CD4-positive, CD25-positive, alpha-beta regulatory T cell (primary cell): ENCODE measurements at regions not wholly inside any gene's neighbourhood (a gene's known extent, or its start where the extent isn't known, plus 50 kb on each side); places are given as distances from the start of the nearest gene placed in this dataset.

Experiments used
- ATAC-seq, 2 donors: fragments of 150-1000 bp; cut with Tn5 transposase; one replicate each; pipeline ENCODE4 v1.10.0; 2021; ENCODE audit warnings: low read depth in 2 of 2, moderate number of reproducible peaks in 2 of 2, moderate library complexity in 1 of 2
- DNase-seq, 3 donors: peaks; one replicate each; pipeline versions ENCODE4 v3.0.0 to v3.0.0-alpha.2; 2012 to 2022; ENCODE audit warnings: mixed read lengths in 1 of 3
- H3K27ac ChIP-seq: one replicate; pipeline ENCODE4 v1.7.0; 2013; ENCODE audit warnings: mild to moderate bottlenecking, low read length; ENCODE audit not compliant: insufficient read depth, poor library complexity, severe bottlenecking
- H3K27me3 ChIP-seq: one replicate; pipeline ENCODE4 v1.7.0; 2013; ENCODE audit warnings: low read length; ENCODE audit not compliant: control insufficient read depth, insufficient read depth
- H3K36me3 ChIP-seq: one replicate; pipeline ENCODE4 v1.7.0; 2013; ENCODE audit warnings: mild to moderate bottlenecking, low read length, moderate library complexity; ENCODE audit not compliant: control insufficient read depth, insufficient read depth
- H3K4me1 ChIP-seq: 2 replicates; pipeline ENCODE4 v1.7.0; 2013; ENCODE audit warnings: mild to moderate bottlenecking, low read length; ENCODE audit not compliant: insufficient read depth, control insufficient read depth, poor library complexity, severe bottlenecking
- H3K4me3 ChIP-seq: one replicate; pipeline ENCODE4 v1.7.0; 2013; ENCODE audit warnings: low read depth, mild to moderate bottlenecking, low read length, moderate library complexity
- H3K9me3 ChIP-seq, 2 experiments: 1 replicate in 1 of 2; 2 replicates in 1 of 2; pipeline ENCODE4 v1.7.0; 2013; ENCODE audit warnings: low read length in 2 of 2, mild to moderate bottlenecking in 1 of 2, moderate library complexity in 1 of 2; ENCODE audit not compliant: control insufficient read depth in 2 of 2
- H3K27ac Mint-ChIP-seq, 3 donors: one replicate each; pipeline ENCODE4 v1.8.0; 2020 to 2022; ENCODE audit warnings: mild to moderate bottlenecking in 3 of 3, mixed read lengths in 3 of 3, moderate library complexity in 2 of 3
- H3K27me3 Mint-ChIP-seq: one replicate; pipeline ENCODE4 v1.8.0; 2022; ENCODE audit warnings: mild to moderate bottlenecking, mixed read lengths
- H3K36me3 Mint-ChIP-seq: one replicate; pipeline ENCODE4 v1.8.0; 2020; ENCODE audit warnings: mixed read lengths
- H3K4me1 Mint-ChIP-seq, 4 donors: one replicate each; pipeline ENCODE4 v1.8.0; 2020 to 2022; ENCODE audit warnings: mixed read lengths in 4 of 4, mild to moderate bottlenecking in 1 of 4
- H3K4me3 Mint-ChIP-seq, 4 donors: one replicate each; pipeline ENCODE4 v1.8.0; 2020 to 2022; ENCODE audit warnings: mild to moderate bottlenecking in 4 of 4, mixed read lengths in 4 of 4, moderate library complexity in 3 of 4
- H3K9me3 Mint-ChIP-seq, 7 donors: one replicate each; pipeline ENCODE4 v1.8.0; 2020 to 2022; ENCODE audit warnings: mixed read lengths in 7 of 7, mild to moderate bottlenecking in 3 of 7, moderate library complexity in 2 of 7

DNA sequence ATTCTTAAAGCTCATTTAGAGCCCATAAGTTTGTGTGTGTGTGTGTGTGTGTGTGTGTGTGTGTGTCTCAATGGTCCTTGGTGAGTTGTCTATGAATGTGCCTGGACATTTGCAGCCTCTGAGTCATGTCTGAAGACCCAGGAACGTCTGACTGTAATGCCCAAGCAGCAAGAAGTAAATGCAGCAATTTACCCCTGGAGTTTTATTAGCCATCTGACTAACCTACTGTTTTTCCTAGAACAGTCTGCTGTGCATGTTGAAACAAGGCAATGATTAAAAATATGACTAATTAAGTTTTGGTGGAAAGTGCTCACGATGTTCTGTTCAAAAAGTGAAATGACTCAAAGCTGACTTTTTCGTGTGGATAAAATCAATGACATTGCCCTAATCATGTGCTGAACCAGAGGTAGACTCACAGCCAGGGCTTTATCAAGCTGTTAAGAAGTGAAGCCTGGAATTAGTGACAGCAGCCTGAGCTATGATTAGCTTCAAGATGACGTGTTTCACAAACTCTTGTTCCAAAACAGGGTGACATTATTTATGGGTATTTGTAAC is 201.6 kb downstream of the CPE start:
- peaks cover 0 to 3% (median 0%) of the 10 kb centered on the region in 7 donors for H3K9me3 Mint-ChIP-seq
- H3K36me3 Mint-ChIP-seq = no peaks in the 10 kb centered on the region
- no peak overlapping the region for H3K27ac Mint-ChIP-seq

DNA sequence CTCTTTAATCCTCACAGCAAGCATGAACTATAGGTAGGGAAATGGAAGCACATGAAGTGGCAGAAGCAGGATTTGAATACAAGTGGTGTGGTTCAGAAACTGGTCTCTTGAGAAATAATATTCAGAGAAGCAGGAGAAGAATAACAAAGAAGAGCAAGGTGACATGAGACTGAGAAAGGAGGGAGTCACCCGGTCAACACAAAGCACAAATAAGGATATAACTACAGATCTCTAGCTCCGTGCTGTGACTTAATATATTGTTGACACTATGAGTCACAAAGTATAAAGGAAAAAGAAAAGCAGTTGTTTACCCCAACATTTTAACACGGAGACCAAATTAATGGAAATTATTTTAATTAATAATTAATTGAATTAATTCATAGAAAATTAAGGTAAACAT is 204.5 kb downstream of the CPE start:
- Mint-ChIP-seq H3K9me3 (peaks cover 0 to 5% (median 1%) of the 10 kb centered on the region in 7 donors), H3K27ac (no peak overlapping the region), H3K27me3 (no peaks in the 10 kb centered on the region), H3K36me3 (no peaks in the 10 kb centered on the region), H3K4me1 (no peaks in the 10 kb centered on the region), H3K4me3 (no peak overlapping the region)
- Histone ChIP-seq H3K27ac (no peak overlapping the region), H3K4me1 (no peaks in the 10 kb centered on the region), H3K9me3 (no peaks in the 10 kb centered on the region), H3K4me3 (no peak overlapping the region), H3K36me3 (no peaks in the 10 kb centered on the region), H3K27me3 (no peaks in the 10 kb centered on the region)
- no peak for ATAC-seq
- no peak for DNase-seq

More for the DNA sequence above, 201.6 kb downstream of the CPE start:
- Mint-ChIP-seq H3K4me1 (peaks cover 0 to 7% (median 3%) of the 10 kb centered on the region in 4 donors), H3K4me3 (no peak overlapping the region), H3K27me3 (no peaks in the 10 kb centered on the region)
- Histone ChIP-seq H3K27ac (no peak overlapping the region), H3K4me1 (no peaks in the 10 kb centered on the region), H3K4me3 (no peak overlapping the region), H3K27me3 (no peaks in the 10 kb centered on the region), H3K9me3 (no peaks in the 10 kb centered on the region), H3K36me3 (no peaks in the 10 kb centered on the region)
- ATAC-seq (no peak), DNase-seq (no peak)

DNA sequence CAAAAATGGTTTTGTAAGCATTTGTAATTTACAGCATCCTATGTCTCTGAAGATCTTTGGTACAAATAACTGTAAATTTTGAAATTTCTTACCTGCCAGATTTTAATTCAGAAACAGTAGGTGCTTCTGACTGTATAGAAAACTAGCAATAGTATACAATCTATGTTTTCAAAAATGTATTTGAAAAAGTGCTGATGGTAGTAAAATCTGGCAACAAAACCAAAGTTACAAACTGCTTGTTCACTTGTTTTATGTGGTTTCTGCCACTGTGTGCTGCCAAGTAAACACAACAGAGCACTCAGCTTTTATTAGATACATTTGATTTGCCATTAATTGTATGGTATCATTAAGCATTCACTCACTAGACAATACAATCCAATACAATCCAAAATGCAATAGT is 206.1 kb downstream of the CPE start:
- Mint-ChIP-seq H3K4me3 (no peak overlapping the region), H3K27ac (no peak overlapping the region), H3K4me1 (no peaks in the 10 kb centered on the region), H3K27me3 (no peaks in the 10 kb centered on the region), H3K9me3 (peaks cover 0 to 6% (median 1%) of the 10 kb centered on the region in 7 donors), H3K36me3 (no peaks in the 10 kb centered on the region)
- Histone ChIP-seq H3K36me3 (no peaks in the 10 kb centered on the region), H3K9me3 (no peaks in the 10 kb centered on the region), H3K4me1 (no peaks in the 10 kb centered on the region), H3K27ac (no peak overlapping the region), H3K27me3 (no peaks in the 10 kb centered on the region), H3K4me3 (no peak overlapping the region)
- DNase-seq (no peak), ATAC-seq (no peak)

DNA sequence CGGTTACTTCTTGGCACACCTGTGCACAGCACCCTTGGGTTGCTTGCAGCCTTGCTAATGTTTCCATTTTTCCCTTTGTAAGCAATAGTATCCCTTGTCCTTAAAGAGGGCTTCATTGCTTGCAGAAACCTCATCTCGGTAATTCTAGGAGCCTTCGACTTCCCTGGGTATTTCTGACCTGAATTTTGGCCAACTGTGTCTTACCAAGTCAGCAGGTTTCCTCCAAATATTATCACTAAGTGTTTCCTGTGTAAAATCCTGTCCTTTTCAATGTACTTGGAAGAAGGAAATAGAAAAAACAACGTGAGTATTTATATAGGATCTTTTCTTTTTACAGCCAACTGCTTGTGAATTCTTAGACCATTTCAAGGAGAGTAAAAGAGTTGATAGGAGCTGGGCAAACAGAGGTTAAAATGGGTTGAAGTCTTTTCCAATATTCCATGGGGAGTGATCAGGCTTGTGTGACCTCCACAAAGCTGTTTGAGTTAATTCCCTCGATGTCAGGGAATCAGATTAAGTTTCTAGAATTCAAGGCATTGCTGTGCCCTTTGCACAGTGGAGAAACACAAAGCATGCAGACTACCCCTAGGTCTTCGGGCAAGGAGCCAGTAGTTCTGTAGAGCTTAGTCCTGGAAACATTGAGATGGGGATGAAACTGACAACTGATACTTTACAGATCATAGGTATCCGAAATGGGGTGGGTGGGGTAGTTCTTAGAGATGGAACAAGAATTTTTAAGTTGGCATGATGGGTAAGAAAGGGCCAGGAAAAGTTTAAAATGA is 209.9 kb downstream of the CPE start:
- peaks cover 4% of the 10 kb centered on the region for H3K27me3 Mint-ChIP-seq
- ATAC-seq = no peak
- no peaks in the 10 kb centered on the region for H3K36me3 Mint-ChIP-seq
- Histone ChIP-seq H3K27ac (no peak overlapping the region), H3K9me3 (no peaks in the 10 kb centered on the region), H3K4me1 (no peaks in the 10 kb centered on the region), H3K27me3 (no peaks in the 10 kb centered on the region), H3K4me3 (no peak overlapping the region), H3K36me3 (no peaks in the 10 kb centered on the region)
- H3K4me3 Mint-ChIP-seq = no peak overlapping the region
- no peaks in the 10 kb centered on the region for H3K4me1 Mint-ChIP-seq
- no peak overlapping the region for H3K27ac Mint-ChIP-seq
- DNase-seq = no peak
- H3K9me3 Mint-ChIP-seq = peaks cover 0 to 10% (median 2%) of the 10 kb centered on the region in 7 donors

DNA sequence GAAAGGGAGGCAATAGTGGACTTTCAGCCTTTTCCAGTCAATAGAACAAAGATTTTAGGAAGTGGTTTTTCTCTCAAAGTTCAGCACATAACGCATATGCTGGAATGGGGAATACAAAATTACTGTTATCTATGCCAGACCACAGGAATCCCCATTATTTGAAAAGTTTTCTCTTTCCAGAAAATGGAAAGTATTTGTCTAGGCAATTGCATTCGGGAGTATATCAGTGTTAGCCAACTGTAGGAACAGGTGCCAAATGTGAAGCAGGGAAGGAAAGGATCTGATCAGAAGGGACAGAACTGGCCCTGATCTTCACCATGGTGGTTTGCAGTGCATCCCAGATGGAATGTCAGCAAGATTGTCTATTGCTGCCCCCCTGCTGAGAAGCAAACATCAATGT is 213.6 kb downstream of the CPE start:
- no peaks in the 10 kb centered on the region for H3K4me1 ChIP-seq
- H3K4me3 ChIP-seq = no peak overlapping the region
- Mint-ChIP-seq H3K4me1 (no peaks in the 10 kb centered on the region), H3K4me3 (no peak overlapping the region), H3K36me3 (no peaks in the 10 kb centered on the region), H3K27ac (no peak overlapping the region), H3K9me3 (peaks cover 0 to 10% (median 0%) of the 10 kb centered on the region in 7 donors), H3K27me3 (peaks cover 4% of the 10 kb centered on the region)
- ATAC-seq = no peak
- H3K36me3 ChIP-seq = no peaks in the 10 kb centered on the region
- H3K27me3 ChIP-seq = no peaks in the 10 kb centered on the region
- no peak for DNase-seq
- H3K27ac ChIP-seq = no peak overlapping the region
- H3K9me3 ChIP-seq = no peaks in the 10 kb centered on the region

DNA sequence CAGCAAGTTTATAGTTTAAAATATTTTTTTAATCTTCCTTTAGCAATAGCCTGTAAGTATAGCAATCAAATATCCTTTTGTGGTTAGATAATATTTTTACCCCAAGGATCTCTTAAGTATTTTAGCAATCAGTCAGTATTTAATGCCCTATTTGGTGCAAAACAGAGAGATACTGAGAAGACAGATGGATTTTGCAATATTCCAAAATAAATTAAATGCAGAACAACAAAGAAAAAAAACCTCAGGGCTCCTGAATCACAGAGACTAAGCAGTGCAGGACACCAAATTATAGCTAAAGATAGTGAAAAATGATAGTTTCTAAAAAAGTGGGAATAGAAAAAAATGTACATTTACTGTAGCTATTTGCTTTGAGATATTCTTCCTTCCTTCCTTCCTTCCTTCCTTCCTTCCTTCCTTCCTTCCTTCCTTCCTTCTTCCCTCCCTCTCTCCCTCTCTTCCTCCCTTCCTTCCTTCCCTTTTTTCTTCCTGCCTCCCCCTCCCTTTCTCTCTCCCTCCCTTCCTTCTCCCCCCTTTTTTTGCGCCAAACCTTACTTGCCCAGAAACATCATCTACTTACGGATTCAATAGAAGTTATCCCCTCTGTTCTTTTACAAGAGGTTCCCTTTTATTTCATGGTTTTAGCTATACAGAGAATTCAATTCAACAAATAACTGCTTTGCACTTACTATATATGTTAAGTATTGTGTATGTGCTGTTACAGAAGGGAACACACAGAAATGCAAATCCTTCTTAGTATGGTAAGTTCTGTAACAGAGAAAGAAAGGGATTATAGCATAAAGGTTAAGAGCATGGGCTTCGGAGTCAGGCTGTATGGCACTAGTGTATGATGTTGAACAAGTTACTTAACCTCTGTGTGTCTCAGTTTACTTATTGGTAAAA is 219.0 kb downstream of the CPE start:
- H3K27ac Mint-ChIP-seq = no peak overlapping the region
- peaks cover 0 to 2% (median 0%) of the 10 kb centered on the region in 7 donors for H3K9me3 Mint-ChIP-seq
- no peaks in the 10 kb centered on the region for H3K27me3 ChIP-seq
- no peaks in the 10 kb centered on the region for H3K4me1 Mint-ChIP-seq
- H3K27me3 Mint-ChIP-seq = no peaks in the 10 kb centered on the region
- ATAC-seq (no peak), DNase-seq (no peak)
- H3K36me3 Mint-ChIP-seq = no peaks in the 10 kb centered on the region
- H3K9me3 ChIP-seq = no peaks in the 10 kb centered on the region
- H3K36me3 ChIP-seq = no peaks in the 10 kb centered on the region
- H3K4me3 ChIP-seq = no peak overlapping the region
- no peak overlapping the region for H3K4me3 Mint-ChIP-seq
- H3K4me1 ChIP-seq = no peaks in the 10 kb centered on the region
- H3K27ac ChIP-seq = no peak overlapping the region

DNA sequence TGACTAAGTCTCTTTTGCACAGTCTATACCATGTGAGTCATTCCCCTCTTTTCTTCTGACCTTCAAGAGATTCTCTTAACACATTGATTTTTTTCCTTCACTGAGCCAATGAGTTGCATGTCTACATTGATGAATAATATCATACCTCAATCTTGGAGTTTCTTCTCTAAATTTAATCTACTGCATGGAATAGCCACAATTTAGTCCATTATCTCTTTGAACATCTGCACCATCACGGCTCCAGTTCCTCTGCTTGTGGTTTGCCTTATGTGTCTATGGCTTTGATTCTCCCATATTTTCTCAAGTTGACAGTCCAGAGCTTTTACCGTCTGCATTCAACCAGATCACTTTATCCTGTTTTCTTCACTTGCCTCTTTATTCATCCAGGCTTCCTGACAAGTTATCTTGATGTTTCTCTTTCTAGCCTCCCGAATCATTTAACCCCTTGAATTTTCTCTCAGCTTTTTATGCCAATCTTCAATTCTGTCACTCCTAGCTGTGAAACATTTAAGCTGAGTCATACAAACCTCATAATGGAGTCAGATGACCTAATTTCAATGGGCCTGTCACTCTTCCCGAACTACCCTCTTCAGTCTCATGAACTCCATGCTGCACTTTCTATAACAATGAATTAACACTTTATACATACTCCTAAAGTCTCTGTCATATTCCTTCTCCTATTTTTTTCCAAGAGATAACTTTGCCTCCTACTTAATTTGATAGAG is 222.3 kb downstream of the CPE start:
- Mint-ChIP-seq H3K4me1 (no peaks in the 10 kb centered on the region), H3K4me3 (no peak overlapping the region), H3K27me3 (no peaks in the 10 kb centered on the region), H3K9me3 (peaks cover 0 to 2% (median 1%) of the 10 kb centered on the region in 7 donors), H3K36me3 (no peaks in the 10 kb centered on the region), H3K27ac (peak overlapping the region in 1 of 3 donors; percentile 67)
- Histone ChIP-seq H3K9me3 (no peaks in the 10 kb centered on the region), H3K4me1 (no peaks in the 10 kb centered on the region), H3K36me3 (no peaks in the 10 kb centered on the region), H3K4me3 (no peak overlapping the region), H3K27me3 (no peaks in the 10 kb centered on the region), H3K27ac (no peak overlapping the region)
- no peak for DNase-seq
- ATAC-seq = no peak
